HG03039 (cell line): ENCODE measurements at regions not wholly inside any gene's neighbourhood (a gene's known extent, or its start where the extent isn't known, plus 50 kb on each side); places are given as distances from the start of the nearest gene placed in this dataset.

ENCODE experiments used
- ATAC-seq: cut with Tn5 transposase; IDR thresholded peaks from one replicate; pipeline ENCODE4 v1.9.1; 2021; ENCODE audit warnings: mild to moderate bottlenecking, moderate library complexity; ENCODE audit not compliant: unreplicated experiment

DNA sequence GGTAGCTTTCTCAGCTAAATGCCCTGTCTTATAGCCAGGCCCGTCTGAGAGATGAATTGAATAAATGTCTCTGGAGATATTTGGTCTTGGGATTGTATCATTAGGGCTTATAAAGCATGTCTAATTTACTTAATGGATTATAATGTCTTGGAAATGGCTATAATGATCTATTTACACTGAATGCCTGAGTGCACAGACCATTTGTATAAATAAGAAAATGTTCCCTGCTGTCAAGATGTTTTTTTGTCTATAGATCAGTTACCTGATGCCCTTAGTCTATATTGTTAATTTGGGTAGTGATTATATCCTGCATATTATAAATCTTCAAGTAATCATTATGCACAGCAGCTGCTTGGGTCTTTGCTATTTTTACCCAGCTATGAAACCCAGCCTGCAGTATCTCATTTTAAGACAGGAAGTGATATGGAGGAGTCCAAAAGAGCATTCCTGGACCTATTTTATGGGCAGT is 112.9 kb upstream of the ACTBL2 start:
- ATAC-seq, result no peak

DNA sequence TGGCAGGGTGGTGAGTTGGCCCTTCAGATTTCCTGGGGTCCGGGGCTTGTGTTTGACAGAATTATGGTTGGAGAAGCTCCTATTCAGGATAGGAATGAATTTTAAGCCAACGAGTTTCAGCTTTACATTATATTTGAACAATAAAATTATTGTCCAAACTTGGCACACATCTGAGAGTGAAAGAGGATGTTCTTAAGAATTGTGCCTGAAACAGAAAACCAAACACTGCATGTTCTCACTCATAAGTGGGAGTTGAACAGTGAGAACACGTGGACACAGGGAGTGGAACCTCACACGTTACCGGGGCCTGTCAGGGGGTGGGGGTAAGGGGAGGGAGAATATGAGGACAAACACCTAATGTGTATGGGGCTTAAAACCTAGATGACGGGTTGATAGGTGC is 111.8 kb upstream of the ACTBL2 start:
- no peak for ATAC-seq

GRCh38 chr5:57592236-57592635 is 109.6 kb upstream of the ACTBL2 start:
- no peak for ATAC-seq

GRCh38 chr5:57586649-57587048 is 104.0 kb upstream of the ACTBL2 start:
- no peak for ATAC-seq

DNA sequence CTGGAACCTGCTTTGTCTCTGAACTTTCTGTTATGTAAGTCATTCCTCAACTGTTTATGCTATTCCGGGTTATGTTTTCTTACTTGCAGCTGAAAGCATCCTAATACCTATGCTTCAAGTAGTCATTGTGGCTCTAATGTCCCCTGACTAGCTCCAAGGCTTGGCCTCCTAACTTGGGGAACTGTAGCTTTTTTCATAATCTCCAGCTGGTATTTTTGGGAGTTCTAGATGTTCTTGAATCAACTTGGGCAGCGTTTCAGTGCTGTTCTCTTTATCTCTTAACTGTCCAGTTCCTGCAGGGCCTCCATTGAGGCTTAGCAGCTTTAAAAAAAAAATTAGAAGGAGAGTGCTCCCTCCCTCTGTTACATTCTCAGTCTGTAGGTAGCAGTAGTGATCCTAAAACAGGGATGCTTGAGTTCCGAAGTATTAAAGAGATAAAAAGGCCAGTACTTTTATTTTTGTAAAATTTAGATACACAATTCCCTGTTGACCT is 100.0 kb upstream of the ACTBL2 start:
- no peak for ATAC-seq

GRCh38 chr5:57581772-57582171 is 99.2 kb upstream of the ACTBL2 start:
- no peak for ATAC-seq

- no peak for ATAC-seq
Observed at GRCh38 chr5:57581222-57581621, 98.6 kb upstream of the ACTBL2 start.

GRCh38 chr5:57577432-57578175 is 95.0 kb upstream of the ACTBL2 start:
- no peak for ATAC-seq

DNA sequence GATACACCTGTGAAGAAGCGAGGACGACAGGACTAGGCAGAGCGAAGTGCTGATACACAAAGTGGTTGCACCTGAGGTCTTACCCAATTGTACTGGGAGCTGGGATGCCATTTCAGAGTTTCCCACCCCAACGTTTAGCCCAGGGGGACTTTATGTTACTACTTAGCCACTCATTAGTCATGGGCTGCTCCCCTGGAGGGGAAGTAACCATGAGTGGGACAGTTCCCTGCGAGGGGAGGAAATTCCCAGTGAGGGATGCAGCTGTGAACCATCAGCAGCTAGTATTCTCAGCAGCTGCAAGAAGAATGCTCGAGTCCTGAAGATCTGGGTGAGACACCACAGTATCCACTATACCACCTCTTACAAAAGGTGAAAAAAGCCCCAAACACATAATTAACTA is 93.7 kb upstream of the ACTBL2 start:
- ATAC-seq, result no peak

DNA sequence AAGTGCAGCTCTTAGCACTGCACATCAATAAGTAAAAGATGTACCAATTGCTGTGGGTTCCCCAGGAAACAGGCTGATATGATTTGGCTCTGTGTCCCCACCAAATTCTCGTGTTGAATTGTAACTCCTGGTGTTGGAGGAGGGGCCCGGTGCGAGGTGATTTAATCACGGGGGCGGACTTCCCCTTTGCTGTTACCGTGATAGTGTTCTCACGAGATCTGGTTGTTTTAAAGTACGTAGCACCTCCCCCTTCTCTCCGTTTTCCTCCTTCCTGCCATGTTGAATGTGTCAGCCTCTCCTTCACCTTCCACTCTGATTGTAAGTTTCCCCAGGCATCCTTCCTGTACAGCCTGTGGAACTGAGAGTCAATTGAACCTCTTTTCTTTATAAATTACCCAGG is 93.2 kb upstream of the ACTBL2 start:
- ATAC-seq, result no peak

DNA sequence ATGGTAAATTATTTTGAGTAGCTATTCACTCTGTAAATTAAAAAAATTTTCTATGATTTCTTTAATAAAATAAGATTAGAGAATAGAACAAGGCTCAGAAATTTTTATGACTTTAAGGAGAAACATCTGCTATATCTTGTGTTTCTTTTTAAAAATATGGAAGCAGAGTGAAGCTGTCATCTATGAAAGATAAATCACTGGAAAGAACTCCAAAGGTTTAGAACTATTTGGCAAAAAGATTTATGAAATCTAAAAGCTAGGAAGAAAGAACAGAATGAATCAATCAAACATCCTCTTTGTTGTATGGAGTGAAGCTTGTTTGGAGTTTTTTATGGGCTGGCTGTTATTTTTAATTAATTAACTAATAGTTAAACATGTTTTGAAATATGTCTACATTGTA is 89.8 kb upstream of the ACTBL2 start:
- no peak for ATAC-seq

- no peak for ATAC-seq
Observed at GRCh38 chr5:57569601-57570000, 87.0 kb upstream of the ACTBL2 start.

GRCh38 chr5:57568136-57568535 is 85.5 kb upstream of the ACTBL2 start:
- no peak for ATAC-seq

GRCh38 chr5:57566914-57567313 is 84.3 kb upstream of the ACTBL2 start:
- ATAC-seq, result no peak

DNA sequence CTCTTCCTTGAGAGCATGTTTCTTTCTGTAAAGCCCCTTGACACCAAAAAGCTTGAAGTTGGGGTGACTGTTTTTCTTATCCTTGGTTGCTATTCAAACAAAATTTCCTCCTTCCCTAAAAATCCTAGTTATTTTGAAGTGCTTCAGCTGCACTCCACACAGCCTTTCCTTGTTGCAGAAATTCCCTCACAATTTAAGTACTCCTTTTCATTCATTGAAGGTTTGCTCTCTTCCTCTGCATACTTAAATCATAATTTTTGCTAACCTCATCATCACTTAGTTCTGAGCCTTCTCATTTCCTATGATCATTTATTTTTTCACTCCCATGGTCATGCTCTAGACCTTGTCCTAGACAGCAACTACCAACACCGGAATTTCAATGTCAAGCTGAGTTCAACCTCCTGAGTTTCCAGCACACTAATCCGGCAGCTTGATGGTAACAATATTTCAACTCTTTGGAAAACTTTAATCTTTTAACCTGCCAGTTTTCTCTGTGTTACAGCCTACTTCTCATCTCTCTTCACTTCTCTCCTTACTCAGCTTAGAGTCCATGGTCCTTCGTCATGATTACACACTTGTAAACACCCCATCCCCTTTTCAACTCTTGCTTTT is 78.7 kb upstream of the ACTBL2 start:
- no peak for ATAC-seq

- ATAC-seq, result no peak
Observed at GRCh38 chr5:57559110-57559635, 76.6 kb upstream of the ACTBL2 start.

- ATAC-seq, result no peak
Observed at GRCh38 chr5:57552033-57552432, 69.4 kb upstream of the ACTBL2 start.

DNA sequence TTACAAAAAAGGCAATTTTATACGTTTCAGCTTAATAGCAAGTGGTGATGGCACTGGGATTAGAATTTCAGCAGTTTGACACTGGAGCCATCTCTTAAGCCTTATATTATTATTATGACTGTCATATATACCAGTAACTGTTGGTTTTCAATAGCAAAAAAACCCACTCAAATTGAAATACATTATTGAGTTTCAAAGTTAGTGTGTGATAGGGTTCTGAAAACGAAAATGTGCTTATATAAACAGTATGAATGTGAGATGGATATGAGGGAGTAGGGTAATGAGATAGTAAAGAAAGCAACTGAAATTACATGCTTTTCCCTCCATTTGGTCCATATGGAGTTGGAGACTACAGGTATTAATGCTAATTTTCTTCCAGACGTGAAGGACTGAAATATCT is 68.6 kb upstream of the ACTBL2 start:
- ATAC-seq, result no peak

- no peak for ATAC-seq
Observed at GRCh38 chr5:57550132-57550531, 67.5 kb upstream of the ACTBL2 start.

- ATAC-seq, result no peak
Observed at GRCh38 chr5:57549566-57549965, 67.0 kb upstream of the ACTBL2 start.

DNA sequence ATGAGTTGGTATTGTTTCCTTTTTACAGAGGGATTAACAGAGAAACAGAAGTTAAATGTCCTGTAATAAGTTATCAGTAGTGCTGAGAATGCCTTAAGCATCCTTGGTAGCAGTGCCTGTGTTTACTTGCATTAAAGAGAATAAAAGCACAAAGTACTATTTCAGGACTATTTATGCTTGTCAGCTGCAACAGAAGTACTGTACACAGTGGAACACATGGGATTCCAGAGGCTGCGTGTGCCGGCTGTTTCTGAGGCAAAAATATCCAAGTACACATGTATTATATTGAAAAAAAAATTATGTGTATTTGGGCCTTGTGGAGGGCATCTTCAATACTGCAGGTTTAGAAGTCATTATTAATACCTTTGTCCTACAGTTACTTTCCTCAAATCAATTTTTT is 58.2 kb upstream of the ACTBL2 start:
- ATAC-seq, result no peak

DNA sequence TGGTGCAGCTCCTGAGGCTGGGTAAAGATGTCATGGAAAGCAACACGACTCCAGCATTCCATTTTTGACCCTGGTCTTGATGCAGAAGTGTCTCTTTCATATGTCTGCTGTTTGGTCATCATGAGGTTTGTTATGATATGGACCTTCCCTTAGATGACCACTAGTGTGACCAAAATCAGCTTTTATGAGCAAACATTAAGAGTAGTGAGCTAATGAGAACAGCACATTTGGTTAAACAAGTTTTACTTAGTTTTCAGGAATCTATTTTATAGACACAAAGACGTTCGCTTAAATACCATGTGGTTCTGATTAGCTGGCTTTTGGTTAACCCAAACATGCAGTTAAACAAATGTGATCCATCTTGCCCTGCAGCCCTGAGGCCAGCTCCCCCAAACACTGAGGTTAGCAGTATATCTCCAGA is 56.7 kb upstream of the ACTBL2 start:
- ATAC-seq, result no peak
